CD4-positive, alpha-beta T cell treated with Interleukin-4 for 1 hour (primary cell): ENCODE measurements at regions not wholly inside any gene's neighbourhood (a gene's known extent, or its start where the extent isn't known, plus 50 kb on each side); places are given as distances from the start of the nearest gene placed in this dataset.

ENCODE experiments used
- DNase-seq, 2 donors: peaks; one replicate each; pipeline ENCODE4 v3.0.0-alpha.2; 2020 to 2022

DNA sequence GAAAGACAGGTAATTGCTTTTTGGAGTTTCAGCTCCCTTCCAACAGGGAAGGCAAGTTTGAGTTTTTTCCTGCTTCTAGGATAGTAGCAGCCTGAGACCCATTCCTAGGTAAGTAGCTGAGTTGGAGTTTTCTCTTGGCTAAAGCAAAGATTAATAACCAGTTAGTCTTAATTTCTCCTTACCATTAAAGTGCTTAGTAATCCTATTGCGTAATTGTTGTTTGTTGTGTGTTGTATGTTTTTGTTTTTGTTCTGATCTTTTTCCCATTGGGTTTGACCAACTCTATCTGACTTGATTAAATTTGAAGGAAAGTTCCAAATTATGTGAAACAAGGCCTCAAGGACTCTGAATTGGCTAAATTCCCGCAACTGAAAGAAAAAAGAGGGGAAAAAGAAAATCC lies 83.5 kb downstream of the TBX22 start:
- DNase-seq, result no peak

DNA sequence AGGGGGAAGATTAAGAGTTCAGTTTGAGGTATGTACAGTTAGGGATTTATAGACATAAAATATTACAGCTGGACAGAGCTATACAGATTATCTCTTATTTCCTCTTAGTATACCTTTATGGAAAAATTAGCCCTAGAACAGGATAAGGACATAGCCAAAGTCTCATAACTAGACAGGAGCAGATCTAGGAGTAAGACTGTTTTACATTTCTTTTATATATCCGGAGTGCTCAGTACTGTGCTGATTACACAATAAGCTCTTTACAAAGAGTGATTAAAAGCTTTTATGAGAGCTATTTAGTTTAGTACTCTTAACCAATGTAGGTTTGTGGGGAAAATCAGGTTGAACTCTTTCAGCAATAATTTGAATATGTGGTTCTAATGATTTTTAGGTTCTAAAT lies 105.8 kb downstream of the TBX22 start:
- DNase-seq, result no peak

DNA sequence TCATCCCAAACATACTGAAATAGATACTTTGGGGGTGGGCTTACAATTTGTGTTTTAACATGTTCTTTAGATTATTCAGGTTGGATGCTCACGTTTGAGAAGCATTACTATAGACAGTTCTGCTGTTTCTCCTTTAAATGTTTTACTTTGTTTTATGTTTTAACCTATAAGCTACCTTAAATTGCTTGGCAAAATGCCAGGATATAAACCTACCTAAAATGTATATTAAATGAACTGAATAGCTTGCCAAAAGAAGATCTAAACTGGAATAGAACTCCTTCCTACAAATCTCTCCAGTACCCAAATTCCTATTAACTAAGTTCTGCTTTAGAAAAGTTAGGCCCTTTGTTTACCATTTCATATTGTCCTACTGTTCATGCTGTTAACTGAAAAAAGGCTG lies 124.4 kb downstream of the TBX22 start:
- DNase-seq, result no peak

DNA sequence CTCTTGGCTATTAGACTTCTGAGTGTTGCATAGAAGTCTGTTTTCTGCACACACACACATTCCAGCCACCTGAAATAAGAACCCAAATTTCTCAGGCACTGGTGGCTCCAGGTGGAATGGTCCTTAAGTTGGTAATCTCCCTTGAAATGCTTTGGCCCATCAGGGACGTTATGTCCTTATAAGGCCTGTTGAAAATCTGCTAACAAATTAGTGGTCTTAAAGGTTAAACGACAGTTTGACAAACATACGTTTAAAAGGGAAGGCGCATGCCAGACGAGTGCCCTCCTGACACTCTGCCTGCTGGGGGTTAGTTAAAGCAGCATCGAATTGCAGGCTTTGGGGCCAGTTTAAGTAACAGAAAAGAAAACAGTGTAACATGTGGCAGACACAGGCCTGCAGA lies 125.0 kb downstream of the TBX22 start:
- no peak for DNase-seq

DNA sequence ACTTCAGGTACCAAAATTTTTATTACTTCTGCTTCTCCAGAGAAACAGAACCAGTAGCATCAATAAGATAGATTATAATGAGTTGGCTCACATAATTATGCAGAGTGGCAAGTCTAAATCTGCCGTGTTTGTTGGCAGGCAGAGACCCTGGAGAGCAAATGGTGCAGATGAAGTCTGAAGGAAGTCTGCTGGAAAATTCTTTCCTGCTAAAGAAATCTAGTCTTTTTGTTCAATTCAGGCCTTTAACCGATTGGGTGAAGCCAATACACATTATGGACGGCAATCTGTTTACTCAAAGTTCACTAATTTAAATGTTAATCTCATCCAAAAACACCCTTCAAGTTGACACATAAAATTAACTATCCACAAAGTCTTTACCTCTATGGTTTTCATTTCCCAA lies 156.0 kb downstream of the TBX22 start:
- no peak for DNase-seq

DNA sequence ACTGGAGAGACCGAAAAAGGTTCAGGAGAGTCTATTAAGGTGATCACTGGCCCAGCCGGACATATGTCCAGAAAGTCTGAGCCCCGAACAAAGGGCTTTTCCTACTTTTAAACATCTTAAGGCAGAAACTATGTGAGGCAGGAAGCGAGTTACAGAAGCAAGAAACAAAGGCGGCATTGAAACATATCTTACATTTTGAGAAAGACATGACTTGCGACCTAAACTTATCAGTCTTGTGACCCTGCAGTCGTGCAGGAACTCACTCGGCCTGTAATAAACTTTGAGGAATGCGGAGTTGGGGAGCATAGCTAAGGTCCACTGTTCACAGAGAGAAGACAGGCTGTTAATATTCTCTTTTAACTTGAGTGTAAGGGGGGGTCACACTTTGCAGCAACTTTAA lies 158.7 kb downstream of the TBX22 start:
- DNase-seq, result no peak

DNA sequence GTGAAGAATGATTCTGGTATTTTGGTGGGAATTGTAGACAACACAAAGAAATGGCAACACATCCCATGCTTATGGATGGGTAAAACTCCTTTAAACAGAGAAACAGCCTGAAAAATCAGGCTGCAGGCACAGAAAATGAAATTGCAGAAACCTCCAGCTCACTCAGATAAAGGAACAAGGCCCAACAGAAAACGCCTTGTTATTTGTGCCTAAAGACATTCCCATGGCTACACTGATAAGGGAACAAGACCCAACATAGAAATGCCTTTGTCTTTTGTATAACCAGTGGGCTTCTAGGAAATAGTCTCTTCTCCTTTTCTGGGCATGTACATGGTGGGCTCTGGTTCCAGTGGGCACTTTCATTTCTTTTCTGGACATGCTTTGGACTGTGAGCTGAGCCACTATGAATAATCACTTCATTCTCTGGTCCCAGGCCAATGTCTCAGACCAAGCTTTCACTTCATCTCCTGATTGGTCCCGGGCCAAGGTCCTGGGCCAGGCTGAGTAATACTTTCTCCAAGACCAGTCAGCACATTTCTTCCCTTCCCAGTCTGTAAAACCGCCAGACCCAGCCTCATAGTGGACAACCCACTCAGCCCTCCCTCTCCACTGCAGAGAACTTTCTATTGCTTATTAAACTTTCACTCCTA lies 160.5 kb downstream of the TBX22 start:
- DNase-seq, result no peak

DNA sequence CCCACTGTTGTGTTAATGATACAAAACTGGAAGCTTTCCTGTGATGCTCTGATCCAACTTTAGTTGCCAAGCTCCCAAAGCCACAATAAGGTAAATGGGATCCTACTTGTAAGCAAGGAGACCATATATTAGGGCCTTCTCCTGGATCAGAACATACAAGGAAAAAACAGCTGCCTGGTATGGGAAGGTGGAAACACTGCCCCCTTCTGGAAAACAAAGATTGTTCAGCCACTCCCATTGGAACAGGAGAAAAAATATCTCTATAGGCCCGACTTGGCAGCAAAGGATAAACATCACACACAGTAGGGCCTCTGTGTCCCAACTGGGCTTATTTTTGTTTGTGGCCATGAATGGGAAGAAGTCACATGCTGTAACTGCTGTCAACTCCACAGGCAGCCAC lies 166.5 kb downstream of the TBX22 start:
- DNase-seq, result no peak

DNA sequence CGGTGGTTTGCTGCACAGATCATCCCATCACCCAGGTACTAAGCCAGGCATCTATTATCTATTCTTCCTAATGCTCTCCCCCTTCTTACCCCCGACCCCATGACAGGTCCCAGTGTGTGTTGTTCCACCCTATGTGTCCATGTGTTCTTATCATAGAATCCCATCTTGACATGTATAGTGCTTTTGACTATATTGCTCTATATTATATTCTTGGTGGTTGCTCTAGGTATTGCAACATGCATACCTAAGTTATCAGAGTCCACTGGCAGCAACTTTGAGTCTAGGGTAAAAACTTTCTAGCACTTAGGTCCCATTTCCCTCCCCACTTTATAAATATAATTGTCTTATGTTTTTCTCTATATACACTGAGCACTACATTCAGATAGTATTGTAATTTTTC lies 170.3 kb downstream of the TBX22 start:
- DNase-seq, result no peak

DNA sequence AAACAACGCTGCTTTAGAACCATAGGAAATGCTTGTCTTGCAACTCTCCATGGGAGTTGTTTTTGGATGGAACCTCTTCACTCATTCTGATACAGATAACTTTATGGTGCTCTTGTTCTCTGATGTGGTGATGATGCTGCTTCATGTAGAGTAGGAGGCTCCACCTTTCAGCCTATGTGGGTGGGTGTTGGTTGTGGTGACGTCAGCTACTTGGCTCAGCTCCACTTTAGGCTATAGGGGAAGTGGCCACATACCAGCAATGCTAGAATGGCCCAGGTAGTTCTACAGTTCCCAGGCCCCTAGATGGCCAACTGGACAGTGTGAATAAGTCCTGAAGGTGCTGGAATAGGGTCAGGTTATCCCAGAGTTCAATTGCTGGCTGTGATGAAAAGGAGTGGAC lies 192.1 kb downstream of the TBX22 start:
- DNase-seq, result no peak

DNA sequence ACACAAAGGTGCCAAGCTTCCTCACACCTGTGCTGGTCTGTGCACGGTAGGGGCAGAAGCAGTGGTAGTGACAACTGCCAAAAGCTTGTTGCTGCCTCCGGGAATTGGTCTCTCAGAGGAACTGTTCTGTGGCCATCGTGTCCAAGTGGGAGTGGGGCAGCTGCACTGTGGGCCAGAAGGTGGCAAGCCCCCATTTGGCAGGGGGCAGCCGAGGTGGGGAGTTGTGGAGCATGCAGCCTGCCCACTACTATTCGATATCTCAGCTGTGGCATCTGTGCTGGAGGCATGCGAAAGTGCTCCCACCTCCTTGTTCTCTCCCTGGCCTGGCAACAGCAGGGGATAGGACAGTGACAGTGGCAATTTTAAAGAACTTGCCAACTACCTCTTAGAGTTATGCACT lies 192.8 kb downstream of the TBX22 start:
- no peak for DNase-seq

DNA sequence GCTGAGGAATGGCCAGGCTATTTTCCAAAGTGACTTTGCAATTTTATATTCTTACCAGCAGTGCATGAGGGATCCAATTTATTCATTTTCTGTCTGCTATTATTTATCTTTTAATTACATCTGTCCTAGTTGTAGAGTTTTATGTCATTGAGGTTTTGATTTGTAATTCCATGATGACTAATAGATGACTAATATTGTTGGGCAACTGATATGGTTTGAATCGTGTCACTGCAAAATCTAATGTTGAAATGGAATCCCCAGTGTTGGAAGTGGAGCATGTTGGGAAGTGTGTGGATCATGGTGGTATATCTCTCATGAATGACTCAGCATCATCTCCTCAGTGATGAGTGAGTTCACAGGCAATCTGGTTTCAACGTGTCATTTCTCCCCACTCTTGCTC lies 201.5 kb downstream of the TBX22 start:
- no peak for DNase-seq

DNA sequence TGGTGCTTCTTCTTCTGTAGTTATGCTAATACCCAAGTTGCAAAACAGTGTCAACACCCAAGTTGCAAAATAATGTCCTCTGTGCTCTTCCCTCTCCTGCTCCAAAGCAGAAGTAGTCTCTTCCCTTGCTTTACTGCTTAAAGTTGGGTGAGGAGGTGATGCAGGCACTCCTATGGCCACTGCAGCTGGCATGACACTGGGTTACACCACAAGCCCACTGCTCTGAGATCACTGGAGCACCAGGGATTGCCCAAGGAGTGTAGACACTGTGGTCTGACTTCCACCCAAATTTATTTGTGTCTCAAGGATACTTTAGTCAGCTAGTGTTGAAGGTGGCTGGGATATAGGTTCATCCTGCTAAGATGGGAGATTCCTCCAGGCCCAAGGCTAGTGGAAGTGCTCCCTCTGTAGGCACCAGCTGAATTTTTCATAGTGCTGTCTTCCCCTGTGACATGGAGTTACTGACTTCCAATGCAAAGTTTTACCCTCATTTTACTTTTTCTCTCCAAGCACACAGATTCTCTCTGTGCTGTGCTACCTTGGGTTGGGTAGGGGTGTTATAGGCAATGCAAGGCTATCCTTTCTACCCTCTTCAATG lies 196.2 kb upstream of the TENT5D start:
- peak in 1 of 2 donors; percentile 25 for DNase-seq

DNA sequence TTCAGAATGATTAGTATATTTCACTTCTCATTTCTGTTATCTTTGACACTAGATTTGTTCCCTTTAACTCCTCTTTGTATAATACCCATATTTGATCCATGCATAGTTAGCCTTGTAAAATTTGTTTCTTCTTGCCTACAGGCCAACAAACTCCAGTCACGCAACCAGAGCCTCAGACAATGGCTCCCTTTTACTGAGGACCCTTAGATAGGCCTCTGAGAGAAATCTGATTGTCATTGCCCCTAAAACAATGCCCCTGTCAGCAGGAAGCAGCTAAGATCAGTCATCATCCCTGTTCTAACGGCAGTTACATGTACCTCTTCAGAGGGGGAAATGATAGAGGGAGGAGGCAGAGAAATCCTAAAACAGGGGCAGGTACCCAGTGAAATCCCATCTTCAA lies 190.6 kb upstream of the TENT5D start:
- no peak for DNase-seq

DNA sequence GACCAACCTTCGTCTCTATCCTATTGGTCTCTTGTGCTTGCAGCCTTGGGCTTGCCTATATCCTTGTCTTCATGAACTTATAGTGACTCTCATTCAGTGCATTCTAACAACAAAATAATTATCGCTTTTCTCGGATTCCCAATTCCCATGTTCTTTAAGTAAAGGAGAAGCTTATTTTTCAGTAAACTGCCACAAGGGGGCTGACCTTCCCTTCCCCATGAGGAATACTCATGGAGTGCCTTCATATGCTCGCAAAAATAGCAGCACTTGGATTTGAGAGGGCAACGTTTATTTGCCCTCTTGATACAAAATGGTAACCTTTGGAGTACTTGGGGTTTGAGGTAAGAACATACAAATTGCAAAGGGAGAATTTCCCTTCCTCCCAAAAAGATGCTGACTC lies 183.2 kb upstream of the TENT5D start:
- no peak for DNase-seq

DNA sequence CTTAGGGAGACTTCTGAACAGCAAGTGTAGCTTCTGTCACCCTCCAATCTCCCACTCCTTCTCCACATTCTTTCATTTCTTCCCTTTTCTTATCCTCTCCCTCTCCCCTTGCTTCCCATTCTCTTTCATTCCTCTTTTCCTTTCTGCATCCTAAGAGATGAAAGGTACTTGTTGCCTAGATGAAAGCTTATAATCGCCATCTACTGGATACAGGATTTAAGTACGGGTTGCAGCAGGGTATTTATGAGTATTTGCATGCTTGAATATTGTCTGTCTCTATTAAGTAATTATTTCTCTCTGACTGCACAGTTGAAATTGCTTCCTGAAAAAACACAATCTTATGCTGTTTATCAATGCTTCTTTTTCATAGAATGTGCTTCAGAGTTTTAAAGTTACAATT lies 174.0 kb upstream of the TENT5D start:
- no peak for DNase-seq

DNA sequence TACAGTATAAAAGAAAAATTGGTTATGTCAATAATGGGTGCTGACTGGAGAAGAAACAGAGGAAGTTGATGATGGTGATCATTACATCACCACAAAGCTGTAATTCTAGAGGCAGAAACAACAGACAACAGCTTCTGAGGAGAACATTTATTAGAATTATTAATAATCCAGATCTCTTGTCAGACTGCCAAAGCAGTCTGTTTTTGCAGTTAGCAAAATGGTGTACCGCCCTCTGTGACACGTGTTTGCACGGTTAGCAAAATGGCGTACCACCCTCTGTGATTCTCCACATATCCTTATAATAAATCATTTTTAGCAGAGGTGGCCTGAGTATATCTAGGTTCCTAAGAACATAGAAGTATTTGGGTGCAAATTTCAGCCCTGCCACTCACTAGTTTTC lies 154.0 kb upstream of the TENT5D start:
- DNase-seq, result no peak

DNA sequence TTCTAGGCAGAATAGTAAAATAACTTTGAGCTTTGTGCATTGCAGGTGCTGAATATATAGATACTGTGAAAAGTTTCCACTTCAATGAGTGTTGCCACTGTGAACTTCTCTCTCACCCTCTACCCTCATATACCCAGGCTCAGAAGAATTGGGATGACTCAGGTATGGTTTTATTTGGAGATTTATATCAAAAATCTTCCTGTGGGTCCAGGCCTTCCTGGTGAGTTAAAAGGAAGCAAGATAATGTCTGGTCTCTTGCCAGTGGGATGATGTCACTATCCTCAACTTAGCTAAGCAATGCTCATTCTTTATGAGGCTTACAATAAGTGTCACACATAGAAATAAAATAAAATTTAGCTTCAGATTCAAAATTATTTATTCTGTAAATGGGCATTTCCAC lies 153.3 kb upstream of the TENT5D start:
- DNase-seq, result no peak

DNA sequence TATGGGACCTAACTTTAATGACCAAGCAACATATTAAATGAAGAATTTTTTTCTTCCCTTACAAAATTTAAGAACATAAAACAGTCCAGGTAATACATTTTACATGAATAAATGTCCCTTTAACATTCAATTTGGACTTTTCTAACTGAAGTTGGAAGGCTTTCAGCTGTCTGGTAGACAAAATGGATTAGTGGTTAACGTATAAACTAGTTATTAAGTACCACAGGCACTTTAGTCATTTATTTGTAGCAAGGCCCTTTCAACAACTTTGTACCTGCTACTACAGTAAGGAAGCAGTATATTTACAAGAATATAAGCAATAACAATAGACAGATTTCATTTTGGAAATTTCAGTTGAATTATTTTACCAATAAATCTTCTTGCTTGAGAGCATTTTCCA lies 152.5 kb upstream of the TENT5D start:
- DNase-seq, result no peak

DNA sequence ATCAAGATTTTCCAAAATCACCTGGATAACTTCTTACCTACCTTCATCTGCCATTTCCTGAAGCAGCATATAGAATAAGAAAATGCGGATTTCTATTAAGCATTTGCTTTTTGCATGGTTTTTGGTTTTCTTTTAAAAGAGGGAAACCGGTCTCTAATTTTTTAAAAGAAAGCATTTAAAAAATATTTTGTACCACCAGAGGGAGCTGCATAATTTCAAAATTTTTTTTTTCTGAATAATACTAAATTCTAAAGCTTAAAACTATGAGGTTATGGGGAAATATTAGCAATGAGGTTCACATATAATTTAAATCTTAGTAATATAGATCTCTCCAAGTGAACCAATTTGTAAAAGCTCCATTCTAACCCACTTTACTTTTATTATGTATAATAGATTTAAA lies 137.7 kb upstream of the TENT5D start:
- DNase-seq, result no peak

DNA sequence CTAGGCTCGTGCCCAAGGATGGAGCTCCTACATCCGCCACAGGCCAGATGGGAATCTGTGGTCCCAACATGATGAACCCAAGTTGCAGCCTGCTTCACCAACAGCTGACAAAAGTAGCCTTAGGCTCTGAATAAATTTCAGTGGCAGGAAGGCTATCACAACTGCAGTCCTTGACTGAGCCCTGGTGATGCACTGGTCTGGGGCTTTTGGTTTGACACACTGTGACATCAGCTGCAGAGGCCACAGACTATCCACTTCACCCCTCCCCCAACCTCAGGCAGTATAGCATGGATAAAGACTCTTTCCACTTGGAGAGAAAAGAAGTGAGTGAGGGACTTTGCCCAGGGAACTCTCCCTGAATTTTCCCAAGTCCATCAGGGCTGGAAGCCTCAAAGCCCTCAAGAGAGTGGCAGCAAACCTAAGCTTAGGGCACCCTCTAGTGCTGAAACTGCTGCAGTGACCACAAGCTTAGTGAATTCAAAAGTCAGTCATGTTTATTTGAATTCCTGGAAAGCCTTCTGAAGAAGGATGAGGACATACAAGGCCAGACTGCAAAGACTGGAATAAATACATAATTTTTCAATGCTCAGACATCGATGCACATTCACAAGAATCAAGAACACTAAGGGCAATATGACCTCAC lies 135.0 kb upstream of the TENT5D start:
- no peak for DNase-seq

DNA sequence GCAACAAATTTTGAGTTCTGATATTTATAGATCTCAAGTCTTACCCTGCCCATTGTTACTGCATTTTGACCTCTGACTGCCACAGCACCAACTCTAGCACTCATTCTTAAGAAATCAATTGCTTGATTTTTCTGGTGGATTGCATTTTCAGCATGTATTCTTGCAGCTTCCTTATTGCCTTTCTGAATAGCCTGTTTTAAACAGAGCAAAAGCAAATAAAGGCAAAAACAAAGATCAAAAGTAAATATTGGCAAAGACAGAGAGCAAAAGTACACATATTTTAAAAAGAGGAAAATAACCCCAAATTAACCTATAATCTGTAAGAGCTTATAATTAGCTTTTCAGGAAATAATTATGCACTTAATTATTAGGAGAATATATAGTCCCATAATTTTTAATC lies 129.4 kb upstream of the TENT5D start:
- DNase-seq, result no peak

DNA sequence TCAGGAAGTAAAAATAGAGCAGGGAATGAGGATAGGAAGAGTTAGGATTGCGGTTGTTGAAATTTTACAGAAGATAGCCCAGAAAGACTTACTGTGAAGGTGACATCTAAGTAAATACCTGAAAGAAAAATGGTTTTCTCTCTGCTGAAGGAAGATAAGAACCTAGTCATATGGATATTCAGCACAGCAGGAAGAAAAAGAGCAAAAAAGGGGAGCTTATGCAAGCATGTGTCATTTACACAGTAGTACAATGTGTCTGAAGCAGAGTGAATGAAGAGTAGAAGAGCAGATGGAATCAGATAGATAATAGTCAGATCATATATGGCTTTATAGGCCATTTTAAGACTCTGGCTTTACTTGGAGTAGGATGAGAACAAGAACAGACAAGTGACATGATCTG lies 126.9 kb upstream of the TENT5D start:
- DNase-seq, result no peak

DNA sequence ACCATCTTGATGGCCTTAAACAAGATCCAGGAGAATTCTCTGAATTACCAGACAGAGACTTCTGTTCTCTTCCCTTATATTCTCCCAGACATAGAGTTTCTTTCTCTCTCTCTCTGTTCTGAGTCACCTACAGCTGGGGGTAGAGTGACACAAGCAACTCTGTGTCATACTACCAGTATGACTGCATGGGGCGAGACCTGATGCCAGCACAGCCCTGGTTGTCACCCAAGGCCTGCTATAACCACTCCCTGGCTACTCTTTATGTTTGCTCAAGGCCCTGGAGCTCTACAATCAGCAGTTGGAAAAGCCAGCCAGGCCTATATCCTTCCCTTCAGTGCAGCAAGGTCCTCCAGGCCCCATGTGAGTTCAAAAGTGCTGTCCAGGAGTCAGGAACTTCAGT lies 114.2 kb upstream of the TENT5D start:
- no peak for DNase-seq

DNA sequence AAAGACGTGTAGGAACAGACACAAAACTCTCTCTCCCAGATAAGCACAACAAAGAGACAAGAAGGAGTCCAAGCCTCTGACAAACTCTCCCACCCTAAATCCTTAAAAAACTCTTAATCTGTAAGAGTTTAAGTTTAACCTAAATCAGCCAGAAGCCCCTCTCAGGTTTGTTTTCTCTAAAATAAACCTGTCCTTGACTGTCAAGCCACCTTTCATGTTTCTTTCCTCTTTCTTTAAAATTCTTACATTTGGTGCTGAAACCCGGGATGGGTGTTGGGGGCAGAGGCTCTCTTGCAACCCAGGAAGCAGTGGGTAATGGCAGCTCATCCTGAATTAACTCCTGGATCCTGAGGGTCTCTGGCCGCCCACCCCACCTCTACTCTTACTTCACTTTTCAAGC lies 107.8 kb upstream of the TENT5D start:
- no peak for DNase-seq
